ENCODE measurements at regions not wholly inside any gene's neighbourhood (a gene's known extent, or its start where the extent isn't known, plus 50 kb on each side); places are given as distances from the start of the nearest gene placed in this dataset.

DNA sequence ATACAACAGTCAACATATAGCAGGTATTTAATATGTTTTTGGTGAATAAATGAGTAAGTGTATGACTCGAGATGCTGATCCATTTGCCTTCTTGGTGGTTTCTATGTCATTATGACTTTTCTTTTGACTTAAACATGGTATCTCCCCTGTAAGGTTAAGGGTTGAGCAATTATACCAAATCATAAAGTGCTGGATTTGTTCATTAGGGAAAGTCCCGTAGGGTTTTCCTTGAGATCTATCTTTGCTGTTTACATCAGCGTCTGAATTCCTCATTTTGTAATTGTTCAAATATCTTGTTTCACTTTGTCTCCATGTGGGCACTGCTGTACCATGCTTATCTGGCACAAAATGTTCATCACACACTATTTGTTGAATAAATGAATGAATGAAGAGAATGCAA is 562.6 kb downstream of the EDEM1 start:
- Histone ChIP-seq H3K4me3 (ENCODE audit: low read length in 2 of 2) (no peak overlapping the region), H2BK12ac (ENCODE audit: low read length) (no peak overlapping the region)

DNA sequence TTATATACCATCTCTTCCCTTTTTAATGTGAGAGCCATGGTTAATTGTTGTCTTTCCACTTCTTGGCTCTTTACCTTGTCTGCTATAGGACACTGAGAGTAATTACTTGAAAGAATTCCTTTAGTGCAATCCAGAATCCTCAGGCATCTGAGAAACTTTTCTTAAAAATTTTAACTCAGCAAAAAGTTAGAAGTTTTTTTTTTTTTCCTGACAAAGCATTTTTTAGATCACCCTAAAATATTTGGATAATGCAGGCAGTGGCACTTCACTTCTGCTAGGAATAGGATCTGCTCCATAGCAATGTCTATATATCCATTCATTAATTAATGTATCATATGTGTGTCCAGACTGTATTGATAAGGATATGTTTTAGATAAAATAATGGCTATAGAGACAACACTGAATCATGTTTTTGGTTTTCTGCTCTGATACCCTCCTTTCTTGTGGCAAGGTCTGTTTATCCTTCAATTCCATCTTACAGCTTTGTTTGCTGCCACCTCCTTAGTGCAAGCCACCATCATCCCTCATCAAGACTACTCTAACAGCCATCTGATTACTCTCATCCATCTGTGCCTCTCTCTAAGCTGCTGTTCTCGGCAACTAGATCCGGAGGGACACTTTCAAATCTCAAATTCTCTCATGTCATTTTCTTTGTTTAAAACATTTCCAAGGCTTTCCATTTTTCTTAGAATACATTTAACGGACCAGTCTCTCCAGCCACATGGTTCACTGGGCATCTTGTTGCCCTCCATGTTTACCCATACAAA is 563.5 kb downstream of the EDEM1 start:
- Histone ChIP-seq H3K4me1 (ENCODE audit: control insufficient read depth in 2 of 2, insufficient read depth in 1 of 2, low read depth in 1 of 2, low read length in 2 of 2) (no peaks in the 10 kb centered on the region), H2AFZ (ENCODE audit: low read length) (no peak overlapping the region), H3K4me3 (ENCODE audit: low read length in 2 of 2) (no peak overlapping the region), H3K27me3 (ENCODE audit: control insufficient read depth in 3 of 3, insufficient read depth in 3 of 3, low read depth in 1 of 3, low read length in 3 of 3) (no peaks in the 10 kb centered on the region), H3K36me3 (replicated peaks in 1 of 2; ENCODE audit: control insufficient read depth in 2 of 2, insufficient read depth in 2 of 2, low read length in 2 of 2) (no peaks in the 10 kb centered on the region), H3K27ac (replicated peaks; ENCODE audit: low read length) (no peak overlapping the region), H2BK15ac (ENCODE audit: low read length) (no peak overlapping the region), H2AK5ac (ENCODE audit: low read depth, low read length) (no peak overlapping the region), H3K9me3 (replicated peaks in 1 of 2; ENCODE audit: control insufficient read depth in 2 of 2, insufficient read depth in 1 of 2, low read depth in 1 of 2, low read length in 2 of 2) (no peaks in the 10 kb centered on the region), H2BK120ac (ENCODE audit: low read depth, low read length) (no peak overlapping the region), H4K8ac (ENCODE audit: low read depth, low read length) (no peak overlapping the region), H3K23ac (ENCODE audit: low read depth, low read length, poor library complexity) (no peak overlapping the region), H3K4ac (ENCODE audit: low read length) (no peak overlapping the region), H2BK12ac (ENCODE audit: low read length) (no peak overlapping the region), H4K91ac (ENCODE audit: low read depth, low read length, poor library complexity) (no peak overlapping the region), H2BK5ac (ENCODE audit: low read length) (no peak overlapping the region), H3K18ac (ENCODE audit: low read length) (no peak overlapping the region), H3K79me1 (ENCODE audit: low read depth, low read length) (no peaks in the 10 kb centered on the region), H3K4me2 (ENCODE audit: insufficient read depth, low read length, poor library complexity, severe bottlenecking) (no peak overlapping the region), H3K9ac (ENCODE audit: low read depth, low read length, poor library complexity) (no peak overlapping the region), H3K14ac (ENCODE audit: low read length) (no peak overlapping the region)
- DNase-seq (ENCODE audit: low spot score), result no peak
- WGBS, 2 donors (ENCODE audit: extremely low coverage in 2 of 2, insufficient read length in 2 of 2, insufficient replicate concordance in 1 of 2), result no CpG with 5 or more reads among the region's 3 CpGs

More for the DNA sequence above, 562.6 kb downstream of the EDEM1 start:
- Histone ChIP-seq H3K36me3 (replicated peaks in 1 of 2; ENCODE audit: control insufficient read depth in 2 of 2, insufficient read depth in 2 of 2, low read length in 2 of 2) (no peaks in the 10 kb centered on the region), H3K4ac (ENCODE audit: low read length) (no peak overlapping the region), H3K27ac (replicated peaks; ENCODE audit: low read length) (no peak overlapping the region), H3K9me3 (replicated peaks in 1 of 2; ENCODE audit: control insufficient read depth in 2 of 2, insufficient read depth in 1 of 2, low read depth in 1 of 2, low read length in 2 of 2) (no peaks in the 10 kb centered on the region), H2BK15ac (ENCODE audit: low read length) (no peak overlapping the region), H3K4me1 (ENCODE audit: control insufficient read depth in 2 of 2, insufficient read depth in 1 of 2, low read depth in 1 of 2, low read length in 2 of 2) (no peaks in the 10 kb centered on the region), H3K79me1 (ENCODE audit: low read depth, low read length) (no peaks in the 10 kb centered on the region), H3K14ac (ENCODE audit: low read length) (no peak overlapping the region), H2AFZ (ENCODE audit: low read length) (no peak overlapping the region), H3K23ac (ENCODE audit: low read depth, low read length, poor library complexity) (no peak overlapping the region), H3K18ac (ENCODE audit: low read length) (no peak overlapping the region), H2BK120ac (ENCODE audit: low read depth, low read length) (no peak overlapping the region), H3K27me3 (ENCODE audit: control insufficient read depth in 3 of 3, insufficient read depth in 3 of 3, low read depth in 1 of 3, low read length in 3 of 3) (no peaks in the 10 kb centered on the region), H4K8ac (ENCODE audit: low read depth, low read length) (no peak overlapping the region), H3K9ac (ENCODE audit: low read depth, low read length, poor library complexity) (no peak overlapping the region), H2AK5ac (ENCODE audit: low read depth, low read length) (no peak overlapping the region), H4K91ac (ENCODE audit: low read depth, low read length, poor library complexity) (no peak overlapping the region), H2BK5ac (ENCODE audit: low read length) (no peak overlapping the region), H3K4me2 (ENCODE audit: insufficient read depth, low read length, poor library complexity, severe bottlenecking) (no peak overlapping the region)
- no peak for DNase-seq (ENCODE audit: low spot score)
- no CpG with 5 or more reads among the region's 3 CpGs for WGBS, 2 donors (ENCODE audit: extremely low coverage in 2 of 2, insufficient read length in 2 of 2, insufficient replicate concordance in 1 of 2)

DNA sequence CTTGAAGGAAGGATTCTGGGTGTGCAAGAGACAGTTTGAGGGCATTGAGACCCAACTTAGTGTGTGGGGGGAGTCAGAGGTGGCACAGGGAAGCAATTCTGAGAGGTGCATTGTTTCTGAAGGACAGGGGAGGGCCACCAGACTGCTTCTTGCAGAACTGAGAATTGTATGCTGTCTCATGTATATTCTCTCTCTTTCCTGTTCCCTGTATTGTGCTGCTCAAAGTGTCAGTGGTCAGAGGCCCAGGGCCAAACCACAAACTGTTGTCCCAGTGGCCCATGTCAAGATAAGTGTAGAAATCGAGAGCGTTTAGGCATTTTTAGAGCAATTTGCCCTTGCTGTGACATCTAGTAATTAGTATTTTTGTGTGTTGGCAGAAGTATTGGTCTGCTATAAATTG is 567.1 kb downstream of the EDEM1 start:
- H4K8ac ChIP-seq (ENCODE audit: low read depth, low read length), result no peak overlapping the region
- no peak overlapping the region for H3K4me3 ChIP-seq (ENCODE audit: low read length in 2 of 2)
- H2BK5ac ChIP-seq (ENCODE audit: low read length), result no peak overlapping the region
- no peaks in the 10 kb centered on the region for H3K4me1 ChIP-seq (ENCODE audit: control insufficient read depth in 2 of 2, insufficient read depth in 1 of 2, low read depth in 1 of 2, low read length in 2 of 2)
- no CpG with 5 or more reads among the region's 2 CpGs for WGBS, 2 donors (ENCODE audit: extremely low coverage in 2 of 2, insufficient read length in 2 of 2, insufficient replicate concordance in 1 of 2)
- no peak overlapping the region for H3K23ac ChIP-seq (ENCODE audit: low read depth, low read length, poor library complexity)
- no peak overlapping the region for H4K91ac ChIP-seq (ENCODE audit: low read depth, low read length, poor library complexity)
- no peaks in the 10 kb centered on the region for H3K36me3 ChIP-seq (replicated peaks in 1 of 2; ENCODE audit: control insufficient read depth in 2 of 2, insufficient read depth in 2 of 2, low read length in 2 of 2)
- H2BK12ac ChIP-seq (ENCODE audit: low read length), result no peak overlapping the region
- H2BK15ac ChIP-seq (ENCODE audit: low read length), result no peak overlapping the region
- no peaks in the 10 kb centered on the region for H3K27me3 ChIP-seq (ENCODE audit: control insufficient read depth in 3 of 3, insufficient read depth in 3 of 3, low read depth in 1 of 3, low read length in 3 of 3)
- no peak overlapping the region for H3K27ac ChIP-seq (replicated peaks; ENCODE audit: low read length)
- H3K79me1 ChIP-seq (ENCODE audit: low read depth, low read length), result no peaks in the 10 kb centered on the region
- H2AFZ ChIP-seq (ENCODE audit: low read length), result no peak overlapping the region
- H2AK5ac ChIP-seq (ENCODE audit: low read depth, low read length), result no peak overlapping the region
- H3K4me2 ChIP-seq (ENCODE audit: insufficient read depth, low read length, poor library complexity, severe bottlenecking), result no peak overlapping the region
- H3K9me3 ChIP-seq (replicated peaks in 1 of 2; ENCODE audit: control insufficient read depth in 2 of 2, insufficient read depth in 1 of 2, low read depth in 1 of 2, low read length in 2 of 2), result no peaks in the 10 kb centered on the region
- H3K18ac ChIP-seq (ENCODE audit: low read length), result no peak overlapping the region
- DNase-seq (ENCODE audit: low spot score), result no peak
- H3K4ac ChIP-seq (ENCODE audit: low read length), result no peak overlapping the region
- no peak overlapping the region for H2BK120ac ChIP-seq (ENCODE audit: low read depth, low read length)
- no peak overlapping the region for H3K9ac ChIP-seq (ENCODE audit: low read depth, low read length, poor library complexity)
- no peak overlapping the region for H3K14ac ChIP-seq (ENCODE audit: low read length)

DNA sequence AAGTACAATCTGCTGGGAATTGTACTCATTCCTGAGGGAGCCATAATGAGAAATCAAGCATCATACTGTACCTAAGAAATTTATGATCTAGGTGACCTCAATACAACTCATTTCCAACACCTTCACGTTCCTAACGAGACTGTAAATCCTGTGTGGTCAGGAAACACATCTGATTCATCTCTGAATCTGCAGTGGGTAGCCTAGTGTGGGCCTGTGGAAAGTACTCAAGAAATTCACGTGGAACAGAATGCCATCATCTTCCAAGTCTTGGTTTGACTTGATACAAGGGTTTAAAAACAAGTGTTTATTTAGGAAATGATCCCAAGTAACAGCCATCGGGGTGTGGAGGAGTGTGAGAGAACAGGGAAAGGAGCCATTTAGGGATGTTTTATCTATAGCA is 568.9 kb downstream of the EDEM1 start:
- Histone ChIP-seq H3K4ac (ENCODE audit: low read length) (no peak overlapping the region), H4K91ac (ENCODE audit: low read depth, low read length, poor library complexity) (no peak overlapping the region), H2BK5ac (ENCODE audit: low read length) (no peak overlapping the region), H2AK5ac (ENCODE audit: low read depth, low read length) (no peak overlapping the region), H2BK15ac (ENCODE audit: low read length) (no peak overlapping the region), H3K4me1 (ENCODE audit: control insufficient read depth in 2 of 2, insufficient read depth in 1 of 2, low read depth in 1 of 2, low read length in 2 of 2) (no peaks in the 10 kb centered on the region), H3K27me3 (ENCODE audit: control insufficient read depth in 3 of 3, insufficient read depth in 3 of 3, low read depth in 1 of 3, low read length in 3 of 3) (no peaks in the 10 kb centered on the region), H3K27ac (replicated peaks; ENCODE audit: low read length) (no peak overlapping the region), H4K8ac (ENCODE audit: low read depth, low read length) (no peak overlapping the region), H3K14ac (ENCODE audit: low read length) (no peak overlapping the region), H3K23ac (ENCODE audit: low read depth, low read length, poor library complexity) (no peak overlapping the region), H3K18ac (ENCODE audit: low read length) (no peak overlapping the region), H3K4me3 (ENCODE audit: low read length in 2 of 2) (no peak overlapping the region), H2AFZ (ENCODE audit: low read length) (no peak overlapping the region), H3K36me3 (replicated peaks in 1 of 2; ENCODE audit: control insufficient read depth in 2 of 2, insufficient read depth in 2 of 2, low read length in 2 of 2) (no peaks in the 10 kb centered on the region), H3K79me1 (ENCODE audit: low read depth, low read length) (no peaks in the 10 kb centered on the region), H3K4me2 (ENCODE audit: insufficient read depth, low read length, poor library complexity, severe bottlenecking) (no peak overlapping the region), H3K9me3 (replicated peaks in 1 of 2; ENCODE audit: control insufficient read depth in 2 of 2, insufficient read depth in 1 of 2, low read depth in 1 of 2, low read length in 2 of 2) (no peaks in the 10 kb centered on the region), H2BK12ac (ENCODE audit: low read length) (no peak overlapping the region), H2BK120ac (ENCODE audit: low read depth, low read length) (no peak overlapping the region), H3K9ac (ENCODE audit: low read depth, low read length, poor library complexity) (no peak overlapping the region)
- no CpG with 5 or more reads among the region's 4 CpGs for WGBS, 2 donors (ENCODE audit: extremely low coverage in 2 of 2, insufficient read length in 2 of 2, insufficient replicate concordance in 1 of 2)
- DNase-seq (ENCODE audit: low spot score), result no peak
